ENCODE measurements at regions not wholly inside any gene's neighbourhood (a gene's known extent, or its start where the extent isn't known, plus 50 kb on each side); places are given as distances from the start of the nearest gene placed in this dataset.

DNA sequence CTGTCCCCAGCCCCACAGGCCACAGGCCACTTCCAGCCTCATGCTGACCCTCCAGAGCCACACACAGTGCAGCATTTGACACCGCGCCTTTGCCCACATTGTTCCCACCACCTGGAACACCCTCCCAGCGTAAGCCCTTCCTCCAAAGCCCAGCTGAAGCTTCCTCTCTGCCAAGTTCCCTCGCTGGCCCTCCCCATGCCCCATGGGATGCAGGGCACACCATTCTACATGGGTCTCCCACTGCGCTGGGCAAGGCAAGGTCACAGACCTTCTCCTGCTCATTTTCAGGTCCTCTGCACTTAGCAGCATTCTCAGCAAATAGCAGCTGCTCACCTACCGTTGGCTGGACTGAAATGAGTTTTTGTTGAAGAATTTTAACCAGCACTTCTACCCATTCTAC is 455.5 kb downstream of the EIPR1 start:
- no peak for TF ChIP-seq EZH2 (IDR thresholded peaks at IDR 0.05; ENCODE audit: low read depth)
- TF ChIP-seq, protein P1, sequence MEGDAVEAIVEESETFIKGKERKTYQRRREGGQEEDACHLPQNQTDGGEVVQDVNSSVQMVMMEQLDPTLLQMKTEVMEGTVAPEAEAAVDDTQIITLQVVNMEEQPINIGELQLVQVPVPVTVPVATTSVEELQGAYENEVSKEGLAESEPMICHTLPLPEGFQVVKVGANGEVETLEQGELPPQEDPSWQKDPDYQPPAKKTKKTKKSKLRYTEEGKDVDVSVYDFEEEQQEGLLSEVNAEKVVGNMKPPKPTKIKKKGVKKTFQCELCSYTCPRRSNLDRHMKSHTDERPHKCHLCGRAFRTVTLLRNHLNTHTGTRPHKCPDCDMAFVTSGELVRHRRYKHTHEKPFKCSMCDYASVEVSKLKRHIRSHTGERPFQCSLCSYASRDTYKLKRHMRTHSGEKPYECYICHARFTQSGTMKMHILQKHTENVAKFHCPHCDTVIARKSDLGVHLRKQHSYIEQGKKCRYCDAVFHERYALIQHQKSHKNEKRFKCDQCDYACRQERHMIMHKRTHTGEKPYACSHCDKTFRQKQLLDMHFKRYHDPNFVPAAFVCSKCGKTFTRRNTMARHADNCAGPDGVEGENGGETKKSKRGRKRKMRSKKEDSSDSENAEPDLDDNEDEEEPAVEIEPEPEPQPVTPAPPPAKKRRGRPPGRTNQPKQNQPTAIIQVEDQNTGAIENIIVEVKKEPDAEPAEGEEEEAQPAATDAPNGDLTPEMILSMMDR (conservative IDR thresholded peaks at IDR 0.05) = no peak

Data from PC-9 (cell line).